Progenitor cell of endocrine pancreas (in vitro differentiated cells): ENCODE measurements at regions not wholly inside any gene's neighbourhood (a gene's known extent, or its start where the extent isn't known, plus 50 kb on each side); places are given as distances from the start of the nearest gene placed in this dataset.

ENCODE experiments used
- DNase-seq: peaks from one replicate; pipeline ENCODE4 v3.0.0; 2021; ENCODE audit warnings: low spot score; ENCODE audit not compliant: unreplicated experiment
- H3K27ac Mint-ChIP-seq: 2 replicates; pipeline ENCODE4 v1.8.0; 2021; ENCODE audit warnings: mild to moderate bottlenecking, moderate library complexity, mixed read lengths
- H3K27me3 Mint-ChIP-seq: 2 replicates; pipeline ENCODE4 v1.8.0; 2021; ENCODE audit warnings: mixed read lengths
- H3K36me3 Mint-ChIP-seq: 2 replicates; pipeline ENCODE4 v1.8.0; 2022; ENCODE audit warnings: mixed read lengths; ENCODE audit not compliant: insufficient read depth
- H3K4me1 Mint-ChIP-seq: 2 replicates; pipeline ENCODE4 v1.8.0; 2021; ENCODE audit warnings: low read depth, mixed read lengths
- H3K4me3 Mint-ChIP-seq: 2 replicates; pipeline ENCODE4 v1.8.0; 2021; ENCODE audit warnings: low read depth, mild to moderate bottlenecking, moderate library complexity, mixed read lengths
- H3K9me3 Mint-ChIP-seq: 2 replicates; pipeline ENCODE4 v1.8.0; 2021; ENCODE audit warnings: low read depth, mixed read lengths
- TF ChIP-seq, protein P1 (sequence below): fragments of 200-600 bp; sonication (generic); IDR thresholded peaks from one replicate; pipeline ENCODE4 v1.5.0; 2021; ENCODE audit warnings: antibody characterized with exemption, mild to moderate bottlenecking; ENCODE audit not compliant: unreplicated experiment

DNA sequence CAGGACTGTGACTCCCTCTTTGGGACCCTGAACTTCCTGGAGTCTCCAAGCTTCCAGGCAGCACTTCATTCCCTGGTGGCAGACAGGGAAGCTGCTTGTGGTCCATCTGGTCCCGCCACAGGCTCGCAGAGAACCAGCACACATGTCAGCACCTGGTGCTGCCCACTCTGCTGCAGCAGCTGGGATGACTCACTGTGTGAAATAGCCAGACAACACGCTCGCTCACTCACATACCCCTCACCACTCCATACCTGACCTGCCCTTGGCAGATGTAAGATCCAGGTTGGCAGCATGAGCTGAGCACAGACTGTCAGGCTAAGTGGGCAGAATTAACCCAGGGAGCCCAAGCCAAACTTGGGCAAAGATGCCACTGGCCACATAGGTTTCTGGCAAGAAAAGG, 613.5 kb downstream of the PCDH18 start:
- H3K36me3 Mint-ChIP-seq: no peaks in the 10 kb centered on the region
- H3K27ac Mint-ChIP-seq: no peak overlapping the region
- TF ChIP-seq, protein P1, sequence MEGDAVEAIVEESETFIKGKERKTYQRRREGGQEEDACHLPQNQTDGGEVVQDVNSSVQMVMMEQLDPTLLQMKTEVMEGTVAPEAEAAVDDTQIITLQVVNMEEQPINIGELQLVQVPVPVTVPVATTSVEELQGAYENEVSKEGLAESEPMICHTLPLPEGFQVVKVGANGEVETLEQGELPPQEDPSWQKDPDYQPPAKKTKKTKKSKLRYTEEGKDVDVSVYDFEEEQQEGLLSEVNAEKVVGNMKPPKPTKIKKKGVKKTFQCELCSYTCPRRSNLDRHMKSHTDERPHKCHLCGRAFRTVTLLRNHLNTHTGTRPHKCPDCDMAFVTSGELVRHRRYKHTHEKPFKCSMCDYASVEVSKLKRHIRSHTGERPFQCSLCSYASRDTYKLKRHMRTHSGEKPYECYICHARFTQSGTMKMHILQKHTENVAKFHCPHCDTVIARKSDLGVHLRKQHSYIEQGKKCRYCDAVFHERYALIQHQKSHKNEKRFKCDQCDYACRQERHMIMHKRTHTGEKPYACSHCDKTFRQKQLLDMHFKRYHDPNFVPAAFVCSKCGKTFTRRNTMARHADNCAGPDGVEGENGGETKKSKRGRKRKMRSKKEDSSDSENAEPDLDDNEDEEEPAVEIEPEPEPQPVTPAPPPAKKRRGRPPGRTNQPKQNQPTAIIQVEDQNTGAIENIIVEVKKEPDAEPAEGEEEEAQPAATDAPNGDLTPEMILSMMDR: no peak
- no peaks in the 10 kb centered on the region for H3K27me3 Mint-ChIP-seq
- no peak for DNase-seq
- H3K9me3 Mint-ChIP-seq: no peaks in the 10 kb centered on the region
- no peak overlapping the region for H3K4me3 Mint-ChIP-seq
- H3K4me1 Mint-ChIP-seq: peaks cover 3% of the 10 kb centered on the region

DNA sequence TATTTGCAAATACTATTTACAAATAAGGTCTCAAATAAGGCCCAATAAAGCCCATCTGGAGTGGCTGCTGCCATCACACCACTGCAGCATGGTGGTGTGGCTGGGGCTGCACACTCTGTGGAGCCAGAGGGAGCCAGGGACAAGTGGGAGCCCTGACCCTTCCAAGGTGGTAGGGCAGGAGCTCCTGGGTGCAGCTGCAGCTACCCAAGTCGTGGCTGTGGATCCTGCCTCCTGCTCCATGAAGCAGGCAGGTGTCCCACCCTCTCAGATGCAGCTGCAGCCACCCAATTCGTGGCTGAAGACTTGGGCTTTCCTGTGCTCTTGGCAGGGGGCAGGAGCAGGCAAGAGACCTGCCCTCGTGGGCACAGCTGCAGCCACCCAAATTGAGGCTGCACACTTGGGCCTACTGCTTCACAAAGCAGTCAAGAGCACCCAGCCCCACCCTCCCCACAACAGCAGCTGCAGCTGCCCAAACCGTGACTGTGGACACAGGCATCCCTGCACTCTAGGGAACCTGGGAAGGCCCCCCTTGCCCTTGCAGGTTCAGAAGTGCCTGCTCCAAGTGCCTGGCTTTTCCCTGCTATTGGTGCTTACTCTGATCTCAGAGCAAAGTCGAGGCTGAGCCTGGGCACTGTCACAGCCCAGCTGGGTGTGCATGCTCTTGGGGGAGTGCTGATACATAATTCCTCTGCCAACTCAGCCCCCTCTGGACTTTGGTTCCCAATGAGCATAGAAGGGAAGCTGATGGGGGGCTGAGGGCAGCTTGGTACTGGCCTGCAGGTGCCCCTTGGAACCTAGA, 614.8 kb downstream of the PCDH18 start:
- Mint-ChIP-seq H3K9me3 (no peaks in the 10 kb centered on the region), H3K4me1 (peaks cover 3% of the 10 kb centered on the region), H3K27ac (no peak overlapping the region)

DNA sequence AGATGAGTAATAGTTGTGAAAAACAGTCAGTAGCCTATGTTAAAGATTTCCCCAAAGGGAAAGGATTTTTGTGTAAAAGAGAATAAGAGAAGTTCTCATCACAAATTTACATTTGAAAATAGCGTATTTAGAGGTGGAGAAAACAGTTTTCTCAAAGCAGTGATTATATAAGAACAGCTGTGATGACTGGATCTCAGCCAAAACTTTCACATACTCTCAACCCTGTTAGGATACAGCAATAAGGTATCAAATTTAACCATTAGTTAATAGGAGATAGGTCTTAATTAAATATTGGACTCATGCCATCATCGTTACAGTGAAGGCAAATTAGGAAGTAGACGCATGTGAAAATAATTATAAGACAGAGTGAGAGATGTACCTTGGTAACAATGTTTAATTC, 622.7 kb downstream of the PCDH18 start:
- Mint-ChIP-seq H3K36me3 (no peaks in the 10 kb centered on the region), H3K9me3 (no peaks in the 10 kb centered on the region), H3K27me3 (no peaks in the 10 kb centered on the region), H3K4me1 (no peaks in the 10 kb centered on the region), H3K27ac (no peak overlapping the region), H3K4me3 (no peak overlapping the region)
- TF ChIP-seq, protein P1: no peak
- DNase-seq: no peak

More for the DNA sequence above, 614.8 kb downstream of the PCDH18 start:
- TF ChIP-seq, protein P1: no peak
- H3K36me3 Mint-ChIP-seq: no peaks in the 10 kb centered on the region
- no peak for DNase-seq
- H3K27me3 Mint-ChIP-seq: no peaks in the 10 kb centered on the region
- H3K4me3 Mint-ChIP-seq: no peak overlapping the region

DNA sequence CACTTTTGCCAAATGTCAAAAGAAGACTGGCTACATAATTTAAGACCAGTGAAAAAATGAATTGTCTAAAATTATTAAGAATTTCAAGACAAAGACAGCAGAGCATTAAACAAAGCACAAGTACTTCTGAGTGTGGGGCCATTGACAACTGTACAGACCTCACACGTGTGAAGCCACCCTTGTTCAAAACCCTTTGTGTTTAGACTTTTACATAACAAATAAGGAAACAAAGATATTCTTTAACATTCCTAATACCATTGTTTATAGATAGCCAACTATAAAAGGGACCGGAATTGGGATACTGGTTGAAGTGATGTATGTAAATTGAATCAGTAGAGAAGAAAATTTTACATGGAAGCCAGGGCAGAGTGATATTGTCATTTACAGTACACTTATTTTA, 624.2 kb downstream of the PCDH18 start:
- H3K27me3 Mint-ChIP-seq: no peaks in the 10 kb centered on the region
- no peak overlapping the region for H3K4me3 Mint-ChIP-seq
- TF ChIP-seq, protein P1: no peak
- no peaks in the 10 kb centered on the region for H3K9me3 Mint-ChIP-seq
- no peak overlapping the region for H3K27ac Mint-ChIP-seq
- H3K36me3 Mint-ChIP-seq: no peaks in the 10 kb centered on the region
- no peaks in the 10 kb centered on the region for H3K4me1 Mint-ChIP-seq
- DNase-seq: no peak

DNA sequence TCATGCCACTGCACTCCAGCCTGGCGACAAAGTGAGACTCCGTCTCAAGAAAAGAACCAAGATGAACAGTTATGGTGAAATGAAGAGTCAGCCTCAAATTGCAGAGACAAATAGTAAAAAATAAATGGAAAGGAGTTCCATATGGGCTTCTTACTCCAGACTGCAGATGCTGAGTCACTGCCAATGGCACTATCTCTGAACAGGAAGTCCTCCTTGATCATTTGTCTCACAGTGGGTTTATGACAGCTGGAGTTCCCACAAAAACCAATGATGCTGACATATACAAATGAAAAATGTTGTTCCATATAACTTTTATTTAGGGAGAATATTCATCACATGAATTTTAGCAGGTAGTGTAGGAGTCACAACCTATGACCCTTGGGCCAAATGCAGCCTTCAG, 631.6 kb downstream of the PCDH18 start:
- no peaks in the 10 kb centered on the region for H3K27me3 Mint-ChIP-seq

More for the DNA sequence above, 631.6 kb downstream of the PCDH18 start:
- H3K36me3 Mint-ChIP-seq: no peaks in the 10 kb centered on the region
- no peak overlapping the region for H3K27ac Mint-ChIP-seq
- H3K4me1 Mint-ChIP-seq: no peaks in the 10 kb centered on the region
- no peak for DNase-seq
- H3K4me3 Mint-ChIP-seq: no peak overlapping the region
- TF ChIP-seq, protein P1: no peak
- no peaks in the 10 kb centered on the region for H3K9me3 Mint-ChIP-seq
